AG09319 (cell line): ENCODE measurements at regions not wholly inside any gene's neighbourhood (a gene's known extent, or its start where the extent isn't known, plus 50 kb on each side); places are given as distances from the start of the nearest gene placed in this dataset.

Experiments used
- DNase-seq: peaks from one replicate; pipeline ENCODE4 v3.0.0-alpha.2; 2010; ENCODE audit warnings: low read depth; ENCODE audit errors: extremely low read depth
- TF ChIP-seq, protein P1 (sequence below): IDR thresholded peaks from 2 replicates; pipeline ENCODE4 v1.5.1; 2011; ENCODE audit warnings: low read depth, mild to moderate bottlenecking, inconsistent platforms, low read length, moderate library complexity

DNA sequence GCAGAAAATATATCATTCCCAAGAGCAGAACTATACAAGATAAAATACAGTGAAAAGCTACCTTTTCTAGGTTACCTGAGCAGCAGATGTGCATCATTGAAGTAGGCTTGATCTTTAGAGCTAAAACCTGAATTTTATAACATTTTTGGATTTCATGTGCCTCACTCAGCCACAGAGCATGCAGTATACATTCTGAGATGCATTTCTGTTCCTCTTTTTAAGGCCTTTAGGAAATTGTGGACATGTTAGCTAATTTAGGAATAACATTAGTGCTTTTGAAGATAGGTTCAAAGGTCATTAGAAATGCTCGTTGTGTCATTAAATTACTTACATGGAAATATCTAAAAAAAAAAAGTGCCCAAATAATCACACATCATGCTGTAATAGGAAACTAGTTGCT is 230.6 kb upstream of the PDGFD start:
- TF ChIP-seq, protein P1, sequence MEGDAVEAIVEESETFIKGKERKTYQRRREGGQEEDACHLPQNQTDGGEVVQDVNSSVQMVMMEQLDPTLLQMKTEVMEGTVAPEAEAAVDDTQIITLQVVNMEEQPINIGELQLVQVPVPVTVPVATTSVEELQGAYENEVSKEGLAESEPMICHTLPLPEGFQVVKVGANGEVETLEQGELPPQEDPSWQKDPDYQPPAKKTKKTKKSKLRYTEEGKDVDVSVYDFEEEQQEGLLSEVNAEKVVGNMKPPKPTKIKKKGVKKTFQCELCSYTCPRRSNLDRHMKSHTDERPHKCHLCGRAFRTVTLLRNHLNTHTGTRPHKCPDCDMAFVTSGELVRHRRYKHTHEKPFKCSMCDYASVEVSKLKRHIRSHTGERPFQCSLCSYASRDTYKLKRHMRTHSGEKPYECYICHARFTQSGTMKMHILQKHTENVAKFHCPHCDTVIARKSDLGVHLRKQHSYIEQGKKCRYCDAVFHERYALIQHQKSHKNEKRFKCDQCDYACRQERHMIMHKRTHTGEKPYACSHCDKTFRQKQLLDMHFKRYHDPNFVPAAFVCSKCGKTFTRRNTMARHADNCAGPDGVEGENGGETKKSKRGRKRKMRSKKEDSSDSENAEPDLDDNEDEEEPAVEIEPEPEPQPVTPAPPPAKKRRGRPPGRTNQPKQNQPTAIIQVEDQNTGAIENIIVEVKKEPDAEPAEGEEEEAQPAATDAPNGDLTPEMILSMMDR = no peak
- no peak for DNase-seq

DNA sequence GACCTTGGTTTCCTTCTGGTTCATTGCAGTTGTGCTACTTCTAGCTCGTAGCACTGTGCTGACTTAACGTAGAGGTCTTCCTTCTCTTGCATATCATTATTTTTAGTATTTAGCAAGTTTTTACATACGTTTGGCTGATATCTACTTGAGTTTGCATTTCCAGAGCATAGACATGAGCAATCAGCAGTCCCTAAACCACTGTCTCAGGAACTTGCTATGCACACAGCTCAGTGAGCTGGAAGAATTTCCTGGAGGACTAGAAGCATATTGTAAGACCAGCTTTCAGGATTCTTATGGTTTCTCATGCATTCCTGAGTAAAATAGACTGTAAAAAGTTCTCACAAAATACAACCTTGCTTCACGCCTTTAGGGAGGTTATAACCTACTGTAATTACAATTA is 226.7 kb upstream of the PDGFD start:
- TF ChIP-seq, protein P1 = no peak
- DNase-seq = no peak

DNA sequence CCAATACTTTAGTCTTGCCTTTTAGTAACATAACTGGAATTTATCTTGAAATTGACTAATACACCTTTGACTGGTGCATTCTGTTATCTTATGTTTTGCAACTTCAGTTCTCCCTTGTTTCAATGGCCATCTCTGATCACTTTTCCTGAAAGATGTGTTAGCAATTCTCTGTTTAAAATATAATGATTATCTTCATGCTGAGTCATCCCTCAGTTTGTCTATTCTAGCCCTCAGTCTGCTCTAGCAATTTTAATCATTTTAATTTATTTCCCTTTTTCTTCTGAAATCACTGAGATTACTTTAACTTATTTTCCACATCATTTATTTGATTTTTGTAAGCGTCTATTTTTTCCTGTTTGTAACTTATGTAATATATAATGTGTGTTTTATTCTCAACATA is 221.9 kb upstream of the PDGFD start:
- TF ChIP-seq, protein P1 = no peak
- DNase-seq = no peak

DNA sequence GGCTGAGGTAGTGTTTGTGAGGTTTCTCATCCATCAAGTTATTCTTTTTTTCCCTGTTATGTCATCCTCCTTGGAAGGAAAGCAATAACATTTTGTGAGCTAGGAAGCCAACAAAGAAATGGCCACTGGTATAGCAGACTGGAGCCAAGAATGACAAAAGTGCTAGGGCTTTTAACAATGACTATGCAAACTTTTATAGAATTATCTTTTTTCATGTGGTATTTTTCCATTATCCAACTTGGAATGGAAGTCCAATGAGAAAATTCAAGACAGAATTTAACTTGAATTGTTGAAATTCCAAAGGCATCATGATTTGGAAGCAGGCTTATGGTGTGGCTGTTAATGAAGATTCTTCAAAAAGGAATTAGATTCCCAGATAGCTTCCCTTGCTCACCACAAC is 216.4 kb upstream of the PDGFD start:
- no peak for DNase-seq
- TF ChIP-seq, protein P1 = no peak

DNA sequence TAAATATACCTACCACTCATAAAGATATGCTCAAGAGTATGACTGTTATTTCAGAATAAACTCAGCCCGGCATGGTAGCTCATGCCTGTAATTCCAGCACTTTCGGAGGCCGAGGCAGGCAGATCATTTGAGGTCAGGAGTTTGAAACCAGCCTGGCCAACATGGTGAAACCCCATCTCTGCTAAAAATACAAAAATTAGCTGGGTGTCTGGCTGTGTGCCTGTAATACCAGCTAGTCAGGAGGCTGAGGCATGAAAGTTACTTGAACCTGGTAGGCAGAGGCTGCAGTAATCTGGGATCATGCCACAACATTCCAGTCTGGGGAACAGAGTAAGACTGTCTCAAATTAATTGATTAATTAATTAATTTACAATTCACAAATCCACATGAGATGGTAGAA is 208.2 kb upstream of the PDGFD start:
- DNase-seq = no peak
- TF ChIP-seq, protein P1 = no peak

DNA sequence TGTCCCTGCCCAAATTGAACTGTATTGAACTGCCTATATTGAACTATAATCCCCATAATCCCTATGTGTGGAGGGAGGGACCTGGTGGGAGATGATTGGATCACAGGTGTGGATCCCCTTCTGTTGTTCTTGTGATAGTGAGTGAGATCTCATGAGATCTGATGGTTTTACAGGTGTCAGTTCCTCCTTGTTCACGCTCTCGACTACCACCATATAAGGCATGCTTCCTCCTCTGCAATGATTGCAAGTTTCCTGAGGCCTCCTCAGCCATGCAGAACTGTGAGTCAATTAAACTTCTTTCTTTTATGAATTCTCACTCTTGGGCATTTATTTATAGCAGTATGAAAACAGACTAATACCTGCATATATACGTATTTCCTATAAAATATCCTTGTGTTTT is 206.5 kb upstream of the PDGFD start:
- DNase-seq = no peak
- TF ChIP-seq, protein P1 = no peak

DNA sequence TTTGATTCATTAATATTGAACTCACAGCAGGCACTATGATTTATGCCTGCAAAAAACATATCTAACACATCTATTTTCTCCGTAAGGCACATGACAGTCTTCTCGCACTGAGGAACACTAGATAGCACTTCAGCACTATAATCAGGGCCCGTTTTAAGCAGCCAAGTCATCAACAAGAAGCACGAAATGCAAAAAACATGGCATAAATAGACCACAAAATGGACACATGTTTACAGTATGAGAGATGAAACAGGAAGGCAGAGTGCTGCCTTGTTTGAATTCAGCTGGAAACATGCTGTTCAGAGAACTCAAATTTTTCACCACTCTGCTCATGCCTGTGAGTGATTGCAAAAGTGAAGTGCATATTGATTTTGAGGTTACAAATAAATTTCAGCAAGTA is 205.8 kb upstream of the PDGFD start:
- DNase-seq = no peak
- TF ChIP-seq, protein P1 = no peak
